Loucy (cell line): ENCODE measurements at regions not wholly inside any gene's neighbourhood (a gene's known extent, or its start where the extent isn't known, plus 50 kb on each side); places are given as distances from the start of the nearest gene placed in this dataset.

ENCODE experiments used
- H2AFZ ChIP-seq: fragments of 200-600 bp; sonication (generic); 2 replicates; pipeline ENCODE4 v1.6.0; 2016; ENCODE audit warnings: antibody characterized with exemption, mild to moderate bottlenecking, low read length, moderate library complexity
- H3F3A ChIP-seq: fragments of 200-600 bp; 2 replicates; pipeline ENCODE4 v1.6.0; 2016; ENCODE audit warnings: antibody characterized with exemption, low read depth, mild to moderate bottlenecking
- H3K27me3 ChIP-seq: fragments of 200-600 bp; sonication (generic); 2 replicates; pipeline ENCODE4 v1.6.1; 2014; ENCODE audit warnings: low read length, mild to moderate bottlenecking; ENCODE audit not compliant: insufficient read depth, poor library complexity, severe bottlenecking
- H3K36me3 ChIP-seq: fragments of 200-600 bp; sonication (generic); 2 replicates; pipeline ENCODE4 v1.6.1; 2016; ENCODE audit warnings: low read length; ENCODE audit not compliant: insufficient read depth
- H3K4me1 ChIP-seq: fragments of 200-600 bp; sonication (generic); 2 replicates; pipeline ENCODE4 v1.5.1; 2014; ENCODE audit warnings: low read length, mild to moderate bottlenecking; ENCODE audit not compliant: insufficient read depth, poor library complexity, severe bottlenecking
- H3K4me2 ChIP-seq: fragments of 200-600 bp; sonication (generic); 2 replicates; pipeline ENCODE4 v1.6.0; 2014; ENCODE audit warnings: antibody characterized with exemption, low read length, low read depth, mild to moderate bottlenecking; ENCODE audit not compliant: poor library complexity, severe bottlenecking
- H3K4me3 ChIP-seq: fragments of 200-600 bp; sonication (generic); 2 replicates; pipeline ENCODE4 v1.5.1; 2014; ENCODE audit warnings: low read length, mild to moderate bottlenecking, mixed read lengths; ENCODE audit not compliant: poor library complexity, severe bottlenecking
- H3K79me2 ChIP-seq: fragments of 200-600 bp; sonication (generic); 2 replicates; pipeline ENCODE4 v1.6.1; 2014; ENCODE audit warnings: low read length; ENCODE audit not compliant: insufficient read depth
- H3K9ac ChIP-seq: fragments of 200-600 bp; sonication (generic); 2 replicates; pipeline ENCODE4 v1.6.0; 2014; ENCODE audit warnings: mild to moderate bottlenecking, low read depth, low read length, moderate library complexity; ENCODE audit not compliant: poor library complexity, severe bottlenecking
- H3K9me2 ChIP-seq: fragments of 200-600 bp; sonication (generic); replicated peaks from 2 replicates; pipeline ENCODE4 v1.6.1; 2016; ENCODE audit warnings: low read depth, low read length, mixed read lengths
- H3K9me3 ChIP-seq: fragments of 200-600 bp; sonication (generic); 2 replicates; pipeline ENCODE4 v1.6.1; 2014; ENCODE audit warnings: mild to moderate bottlenecking, antibody characterized with exemption, low read length, low read depth; ENCODE audit not compliant: insufficient read depth
- H4K20me1 ChIP-seq: fragments of 200-600 bp; sonication (generic); 2 replicates; pipeline ENCODE4 v1.6.0; 2014; ENCODE audit warnings: antibody characterized with exemption, low read length, mild to moderate bottlenecking; ENCODE audit not compliant: insufficient read depth, poor library complexity, severe bottlenecking
- CTCF ChIP-seq: fragments of 200-600 bp; sonication (generic); conservative IDR thresholded peaks from 2 replicates; pipeline ENCODE4 v1.5.1; 2014; ENCODE audit warnings: mild to moderate bottlenecking, antibody characterized with exemption, low read length
- EZH2phosphoT487 ChIP-seq: fragments of 200-600 bp; IDR thresholded peaks from 2 replicates; pipeline ENCODE4 v1.6.1; 2018; ENCODE audit warnings: antibody characterized with exemption, mild to moderate bottlenecking, moderate library complexity, borderline replicate concordance

- no peak for TF ChIP-seq EZH2phosphoT487
- no peak for TF ChIP-seq CTCF
Measured at GRCh38 chr1:5481889-5482288, 510.3 kb downstream of the NPHP4 start.

GRCh38 chr1:5480906-5481305, 511.3 kb downstream of the NPHP4 start:
- no peak for TF ChIP-seq CTCF
- no peak for TF ChIP-seq EZH2phosphoT487
- Histone ChIP-seq H3K36me3 (no peaks in the 10 kb centered on the region), H3K4me2 (no peak overlapping the region), H3K9ac (no peak overlapping the region), H3K79me2 (no peaks in the 10 kb centered on the region), H3K9me2 (no peaks in the 10 kb centered on the region), H3F3A (no peaks in the 10 kb centered on the region), H3K4me3 (no peak overlapping the region), H4K20me1 (no peaks in the 10 kb centered on the region), H3K4me1 (no peaks in the 10 kb centered on the region), H2AFZ (no peak overlapping the region), H3K9me3 (peaks cover 7% of the 10 kb centered on the region; the same call in 1 of the 2 replicates), H3K27me3 (no peaks in the 10 kb centered on the region)

More at GRCh38 chr1:5481889-5482288, 510.3 kb downstream of the NPHP4 start:
- H4K20me1 ChIP-seq: no peaks in the 10 kb centered on the region
- H3F3A ChIP-seq: no peaks in the 10 kb centered on the region
- no peaks in the 10 kb centered on the region for H3K36me3 ChIP-seq
- H3K9me3 ChIP-seq: peaks cover 7% of the 10 kb centered on the region; the same call in 1 of the 2 replicates
- no peaks in the 10 kb centered on the region for H3K79me2 ChIP-seq
- no peak overlapping the region for H3K9ac ChIP-seq
- H3K4me3 ChIP-seq: no peak overlapping the region
- no peak overlapping the region for H3K4me2 ChIP-seq
- no peaks in the 10 kb centered on the region for H3K4me1 ChIP-seq
- no peaks in the 10 kb centered on the region for H3K9me2 ChIP-seq
- no peak overlapping the region for H2AFZ ChIP-seq
- no peaks in the 10 kb centered on the region for H3K27me3 ChIP-seq

- Histone ChIP-seq H3K4me1 (no peaks in the 10 kb centered on the region), H3F3A (no peaks in the 10 kb centered on the region), H3K9me2 (no peaks in the 10 kb centered on the region), H3K27me3 (no peaks in the 10 kb centered on the region), H3K79me2 (no peaks in the 10 kb centered on the region), H2AFZ (no peak overlapping the region), H4K20me1 (no peaks in the 10 kb centered on the region), H3K9ac (no peak overlapping the region), H3K9me3 (peaks cover 7% of the 10 kb centered on the region; the same call in 1 of the 2 replicates), H3K36me3 (no peaks in the 10 kb centered on the region), H3K4me2 (no peak overlapping the region), H3K4me3 (no peak overlapping the region)
- no peak for TF ChIP-seq CTCF
- no peak for TF ChIP-seq EZH2phosphoT487
Measured at GRCh38 chr1:5479876-5480646, 512.2 kb downstream of the NPHP4 start.
